GM18502 (cell line): ENCODE measurements at regions not wholly inside any gene's neighbourhood (a gene's known extent, or its start where the extent isn't known, plus 50 kb on each side); places are given as distances from the start of the nearest gene placed in this dataset.

Experiments used
- ATAC-seq: cut with Tn5 transposase; IDR thresholded peaks from one replicate; pipeline ENCODE4 v1.9.1; 2021; ENCODE audit warnings: mild to moderate bottlenecking; ENCODE audit not compliant: unreplicated experiment, poor library complexity

- no peak for ATAC-seq
These were observed 313.6 kb downstream of the NUAK1 start for GRCh38 chr12:105825141-105825540.

- ATAC-seq = no peak
These were observed 307.4 kb downstream of the NUAK1 start for GRCh38 chr12:105831372-105831771.

GRCh38 chr12:105832021-105832420, 306.7 kb downstream of the NUAK1 start:
- no peak for ATAC-seq

- ATAC-seq = no peak
These were observed 305.9 kb downstream of the NUAK1 start for GRCh38 chr12:105832806-105833205.

GRCh38 chr12:105834496-105834895, 304.3 kb downstream of the NUAK1 start:
- no peak for ATAC-seq

- ATAC-seq = no peak
These were observed 303.0 kb downstream of the NUAK1 start for GRCh38 chr12:105835580-105836241.

GRCh38 chr12:105836242-105836622, 302.5 kb downstream of the NUAK1 start:
- no peak for ATAC-seq

GRCh38 chr12:105839629-105840127, 299.1 kb downstream of the NUAK1 start:
- ATAC-seq = no peak

GRCh38 chr12:105840384-105840783, 298.4 kb downstream of the NUAK1 start:
- no peak for ATAC-seq

GRCh38 chr12:105841840-105842239, 296.9 kb downstream of the NUAK1 start:
- no peak for ATAC-seq

GRCh38 chr12:105843561-105843960, 295.2 kb downstream of the NUAK1 start:
- ATAC-seq = no peak

GRCh38 chr12:105843986-105844760, 294.6 kb downstream of the NUAK1 start:
- ATAC-seq = no peak

- ATAC-seq = no peak
These were observed 292.4 kb downstream of the NUAK1 start for GRCh38 chr12:105846331-105846730.

- no peak for ATAC-seq
These were observed 291.7 kb downstream of the NUAK1 start for GRCh38 chr12:105847068-105847467.

- ATAC-seq = no peak
These were observed 290.5 kb downstream of the NUAK1 start for GRCh38 chr12:105848286-105848685.

GRCh38 chr12:105850103-105850968, 288.4 kb downstream of the NUAK1 start:
- no peak for ATAC-seq

GRCh38 chr12:105852496-105852895, 286.3 kb downstream of the NUAK1 start:
- no peak for ATAC-seq

GRCh38 chr12:105852951-105853350, 285.8 kb downstream of the NUAK1 start:
- ATAC-seq = no peak

GRCh38 chr12:105854071-105854470, 284.7 kb downstream of the NUAK1 start:
- ATAC-seq = no peak

- ATAC-seq = no peak
These were observed 283.2 kb downstream of the NUAK1 start for GRCh38 chr12:105855361-105856047.
